Activated gamma-delta T cell treated with Interleukin-2 at 50 U/mL for 16 hours (primary cell): ENCODE measurements at regions not wholly inside any gene's neighbourhood (a gene's known extent, or its start where the extent isn't known, plus 50 kb on each side); places are given as distances from the start of the nearest gene placed in this dataset.
"Not testable (repeated sequence)": the region's sequence is repeated elsewhere in the genome, so short reads cannot be mapped to it uniquely, and the experiment has no call there.

Experiments used
- DNase-seq: peaks from one replicate; pipeline ENCODE4 v3.0.0-alpha.2; 2020

- DNase-seq: no peak
Measured at GRCh38 chr5:148708854-148709253, 54.5 kb upstream of the HTR4 start.

DNA sequence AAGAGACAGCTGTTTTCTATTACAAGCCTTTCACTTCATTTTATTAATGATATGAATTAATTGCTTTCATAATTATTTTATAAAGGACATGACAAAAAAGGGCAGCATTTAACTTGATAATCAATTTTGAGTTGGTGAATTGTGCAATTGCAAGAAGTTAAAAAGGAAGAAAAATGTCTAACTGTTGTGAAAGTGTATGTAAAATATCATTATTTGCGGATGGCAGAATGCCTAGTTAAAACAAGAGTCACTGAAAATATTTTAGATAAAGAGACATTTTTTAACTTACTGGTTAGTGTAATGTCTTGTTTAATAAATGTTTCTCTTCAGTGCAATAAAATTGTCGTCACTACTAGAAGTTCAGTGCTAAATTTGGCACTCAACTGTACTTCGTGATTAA is 57.6 kb upstream of the HTR4 start:
- no peak for DNase-seq

- DNase-seq: no peak
Measured at GRCh38 chr5:148713735-148714508, 59.6 kb upstream of the HTR4 start.

DNA sequence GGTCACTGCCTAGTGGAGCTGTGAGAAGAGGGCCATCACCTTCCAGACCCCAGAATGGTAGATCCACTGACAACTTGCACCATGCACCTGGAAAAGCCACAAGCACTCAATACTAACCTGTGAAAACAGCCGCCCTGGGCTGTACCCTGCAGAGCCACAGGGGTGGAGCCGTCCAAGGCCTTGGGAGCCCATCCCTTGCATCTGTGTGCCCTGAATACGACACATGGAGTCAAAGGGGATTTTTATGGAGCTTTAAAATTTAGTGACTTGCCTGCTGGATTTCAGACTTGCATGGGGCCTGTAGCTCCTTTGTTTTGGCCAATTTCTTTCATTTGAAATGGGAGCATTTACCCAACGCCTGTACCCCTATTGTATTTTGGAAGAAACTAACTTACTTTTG is 62.4 kb upstream of the HTR4 start:
- DNase-seq: no peak

DNA sequence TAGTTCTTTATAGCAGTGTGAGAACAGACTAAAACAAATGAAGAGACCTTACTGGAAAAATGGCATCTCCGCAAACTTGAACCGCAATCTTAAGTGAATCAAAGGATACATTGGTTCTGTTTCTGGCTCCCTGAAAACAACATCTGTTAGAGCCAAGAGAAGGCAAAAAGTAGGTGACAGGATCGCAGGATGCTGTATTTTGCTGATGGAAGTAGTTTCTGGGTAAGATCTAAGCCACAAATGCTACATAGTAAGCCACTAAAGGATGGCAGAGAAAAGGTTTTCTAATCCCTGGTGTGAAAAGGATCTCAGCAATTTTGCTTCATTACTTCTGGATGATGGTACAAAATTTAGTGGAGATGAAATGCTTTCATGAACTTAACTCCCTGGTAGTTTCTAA is 63.3 kb upstream of the HTR4 start:
- DNase-seq: no peak

DNA sequence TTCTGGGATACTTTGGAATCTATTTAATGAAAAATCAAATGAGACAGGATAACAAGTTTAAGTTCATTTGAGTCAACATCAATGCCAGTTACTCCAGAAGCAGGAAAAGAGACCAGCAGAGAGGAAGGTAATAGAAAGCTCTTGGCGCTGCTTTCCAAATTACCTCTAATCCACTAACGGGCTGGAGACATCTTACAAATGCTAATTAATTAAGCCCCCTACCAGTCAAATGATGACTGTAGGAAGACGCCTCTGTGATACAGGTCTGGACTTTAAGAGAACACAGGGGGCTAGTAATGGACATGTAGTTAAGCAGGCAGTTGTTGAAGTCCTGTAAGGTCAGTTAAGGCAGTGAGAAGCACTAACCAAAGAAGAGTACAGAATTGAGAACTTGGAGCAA is 65.3 kb upstream of the HTR4 start:
- no peak for DNase-seq

DNA sequence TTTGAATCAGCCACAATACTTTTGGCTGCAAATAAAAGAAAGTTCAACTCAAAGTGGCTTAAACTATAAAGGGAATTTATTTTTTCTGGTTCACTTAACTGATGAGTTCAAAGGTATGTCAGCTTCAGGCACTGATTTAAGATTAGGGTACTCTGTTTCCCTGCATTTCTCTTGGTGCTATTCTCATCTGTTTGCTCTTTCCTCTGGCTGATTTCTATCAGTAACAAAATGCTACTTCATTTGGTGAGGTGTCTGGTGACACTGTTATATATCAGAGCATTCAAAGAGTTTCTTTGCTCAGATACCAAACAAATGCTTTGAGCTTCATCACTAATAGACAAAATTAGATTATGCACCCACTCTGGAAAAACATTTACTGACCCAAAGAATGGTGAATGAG is 65.9 kb upstream of the HTR4 start:
- no peak for DNase-seq

- DNase-seq: no peak
Measured at GRCh38 chr5:148723143-148723542, 68.8 kb upstream of the HTR4 start.

- DNase-seq: no peak
Measured at GRCh38 chr5:148725675-148726074, 71.3 kb upstream of the HTR4 start.

GRCh38 chr5:148729182-148729581 is 74.9 kb upstream of the HTR4 start:
- DNase-seq: no peak

- DNase-seq: no peak
Measured at GRCh38 chr5:148730270-148730669, 75.9 kb upstream of the HTR4 start.

- peak; percentile 63 for DNase-seq
Measured at GRCh38 chr5:148730942-148731898, 76.9 kb upstream of the HTR4 start.

- DNase-seq: no peak
Measured at GRCh38 chr5:148732692-148733091, 78.4 kb upstream of the HTR4 start.

DNA sequence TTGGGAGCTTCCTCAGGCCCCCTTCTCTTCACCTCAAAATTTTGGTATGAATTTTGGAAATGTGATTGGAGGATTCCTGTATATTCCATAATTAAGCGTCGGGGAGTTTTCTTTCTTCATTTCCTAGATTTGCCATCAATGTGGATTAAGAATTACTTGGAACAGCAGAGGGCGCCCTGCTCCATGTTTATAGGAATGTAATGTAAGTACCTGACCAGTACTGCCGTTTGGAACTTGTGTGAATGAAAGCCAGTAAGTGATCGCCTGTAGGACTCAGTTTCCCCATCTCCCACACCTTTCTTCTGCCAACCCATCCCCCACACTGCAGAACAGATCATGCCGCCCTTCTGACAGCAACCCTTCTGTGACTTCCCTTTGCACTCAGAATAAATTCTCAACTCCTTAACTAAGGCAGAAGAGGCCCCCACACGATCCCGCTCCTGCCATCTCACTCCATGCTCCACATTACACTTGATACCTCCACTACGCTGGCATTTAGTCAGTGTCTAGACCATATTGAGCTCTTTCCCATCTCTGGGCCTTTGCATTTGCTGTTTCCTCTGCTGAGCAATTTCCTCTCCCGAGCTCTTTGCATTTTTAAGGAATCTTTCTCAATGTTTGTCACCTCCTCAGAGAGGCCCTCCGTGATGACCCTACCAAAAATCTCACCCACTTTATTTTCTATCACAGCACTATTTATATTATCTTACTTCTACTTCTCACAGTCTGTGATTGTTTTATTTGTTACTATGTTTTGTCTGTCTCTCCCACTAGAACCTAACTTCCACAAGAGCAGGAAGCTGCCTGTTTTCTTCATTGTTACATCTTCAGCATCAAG is 79.5 kb upstream of the HTR4 start:
- peak; percentile 77 for DNase-seq

DNA sequence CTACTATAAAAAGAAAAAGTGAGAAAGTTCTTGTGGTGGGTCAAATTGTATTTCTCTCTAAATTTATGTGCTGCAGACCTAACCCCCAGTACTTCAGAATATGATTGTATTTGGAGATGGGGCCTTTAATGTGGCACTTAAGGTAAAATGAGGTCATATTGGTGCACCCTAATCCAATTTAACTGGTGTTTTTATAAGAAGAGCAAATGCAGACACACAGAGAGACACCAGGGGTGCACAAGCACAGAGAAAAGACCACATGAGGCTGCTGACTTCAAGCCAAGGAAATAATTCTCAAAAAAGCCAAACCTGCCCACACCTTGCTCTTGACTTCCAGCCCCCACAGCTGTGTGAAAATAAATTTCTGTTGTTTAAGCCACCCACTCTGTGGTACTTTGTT is 80.2 kb upstream of the HTR4 start:
- no peak for DNase-seq

- DNase-seq: no peak
Measured at GRCh38 chr5:148735301-148735835, 81.0 kb upstream of the HTR4 start.

- no peak for DNase-seq
Measured at GRCh38 chr5:148739023-148739422, 84.7 kb upstream of the HTR4 start.

DNA sequence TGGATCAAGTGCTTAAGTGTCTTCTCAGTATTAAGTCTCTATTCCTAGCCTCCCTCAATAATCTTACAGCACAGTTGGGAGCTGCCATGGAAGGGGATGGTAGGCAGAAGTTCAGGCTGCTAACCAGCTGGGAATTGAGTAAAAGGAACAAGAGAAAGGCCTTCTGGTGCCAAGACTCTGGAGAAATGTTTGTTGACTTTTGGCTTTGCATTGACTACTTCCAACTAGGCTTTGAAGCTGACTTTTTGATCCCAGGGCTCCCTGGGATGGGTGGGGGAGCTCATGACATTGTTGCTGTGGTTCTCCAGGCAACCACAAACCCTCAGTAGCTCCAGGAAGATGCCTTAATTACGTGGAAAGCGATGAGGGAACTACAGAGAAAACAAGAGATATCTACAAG is 85.2 kb upstream of the HTR4 start:
- DNase-seq: no peak

DNA sequence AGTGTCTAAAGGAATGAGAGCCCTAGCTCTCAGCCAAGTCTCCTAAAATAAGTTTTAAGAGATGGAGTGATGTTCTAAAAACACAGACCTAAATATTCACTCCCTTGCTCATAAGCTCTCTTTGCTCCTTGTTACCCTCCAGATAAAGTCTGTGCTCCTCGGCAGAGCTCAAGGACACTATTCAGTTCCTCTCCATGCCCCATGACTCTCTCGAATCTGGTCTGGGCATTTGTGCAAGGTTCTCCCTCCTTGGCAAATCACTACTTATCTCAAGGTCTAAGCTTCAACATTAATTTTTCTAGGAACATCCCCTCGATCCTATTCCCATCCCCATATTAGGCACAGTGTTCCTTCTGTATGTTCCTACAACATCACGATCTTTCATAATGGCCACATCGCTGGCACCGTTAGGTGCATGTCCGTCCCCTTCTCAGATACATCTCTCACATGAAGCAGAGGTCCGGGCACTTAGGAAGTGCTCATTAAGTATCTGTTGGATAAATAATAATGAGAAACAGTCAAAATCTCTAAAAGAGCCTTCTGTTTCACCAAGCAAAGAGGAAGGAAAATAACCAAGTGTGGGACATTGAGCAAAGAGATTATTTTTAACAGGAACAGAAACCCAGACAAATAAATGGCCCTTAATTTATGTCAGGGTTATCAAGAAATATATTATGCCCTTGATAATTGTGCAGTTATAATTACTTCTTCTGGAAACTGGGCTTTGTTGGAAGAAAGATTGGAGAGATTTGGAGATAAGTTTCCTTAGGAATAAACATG is 85.9 kb upstream of the HTR4 start:
- no peak for DNase-seq

- no peak for DNase-seq
Measured at GRCh38 chr5:148740966-148741742, 85.3 kb upstream of the ADRB2 start.

DNA sequence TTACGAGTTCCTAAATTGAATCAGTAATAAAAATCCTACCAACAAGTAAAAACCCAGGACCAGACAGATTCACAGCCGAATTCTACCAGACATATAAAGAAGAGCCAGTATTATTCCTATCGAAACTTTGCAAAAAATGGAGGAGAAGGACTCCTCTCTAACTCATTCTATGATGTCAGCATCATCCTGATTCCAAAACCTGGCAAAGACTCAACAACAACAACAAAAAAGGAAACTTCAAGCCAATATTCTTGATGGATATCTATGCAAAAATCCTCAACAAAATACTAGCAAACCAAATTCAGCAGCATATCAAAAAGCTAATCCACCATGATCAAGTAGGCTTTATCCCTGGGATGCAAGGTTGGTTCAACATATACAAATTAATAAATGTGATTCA is 84.6 kb upstream of the ADRB2 start:
- not testable (repeated sequence) for DNase-seq
